H1 (cell line): ENCODE measurements at regions not wholly inside any gene's neighbourhood (a gene's known extent, or its start where the extent isn't known, plus 50 kb on each side); places are given as distances from the start of the nearest gene placed in this dataset.

Source experiments
- CTCF ChIA-PET: fragments of 300-600 bp; sonication (Branson Sonifier 250); formaldehyde crosslinking; loops from one replicate; lab custom pipeline; 2021; ENCODE audit not compliant: partially characterized antibody; lab: Charles Lee
- POLR2A ChIA-PET: fragments of 300-600 bp; sonication (Branson Sonifier 250); formaldehyde crosslinking; loops from one replicate; lab custom pipeline; 2021; ENCODE audit warnings: inconsistent platforms; ENCODE audit not compliant: partially characterized antibody; lab: Charles Lee
- DNase-seq, 2 experiments: peaks; one replicate each; pipeline versions ENCODE4 v3.0.0 to v3.0.0-alpha.2; 2010 to 2022; ENCODE audit warnings: low spot score in 2 of 2, low read depth in 1 of 2, mixed read lengths in 1 of 2
- FAIRE-seq: peaks from 2 replicates; lab custom pipeline; 2011; peaks lifted over from hg19 to GRCh38; lab: Jason Lieb, UNC
- H2AFZ ChIP-seq: 2 replicates; pipeline ENCODE4 v1.8.1; 2012; ENCODE audit warnings: low read length, inconsistent platforms
- H2AK5ac ChIP-seq: 2 replicates; pipeline ENCODE4 v1.6.1; 2013; ENCODE audit warnings: low read depth, low read length
- H2BK120ac ChIP-seq: replicated peaks from 2 replicates; pipeline ENCODE3; 2013; ENCODE audit warnings: low read depth, low read length, inconsistent platforms
- H2BK12ac ChIP-seq: 2 replicates; pipeline ENCODE4 v1.6.1; 2013; ENCODE audit warnings: low read depth, low read length
- H2BK15ac ChIP-seq: 2 replicates; pipeline ENCODE4 v1.6.1; 2013; ENCODE audit warnings: low read length
- H2BK20ac ChIP-seq: 2 replicates; pipeline ENCODE4 v1.6.1; 2013; ENCODE audit warnings: low read length
- H2BK5ac ChIP-seq: 2 replicates; pipeline ENCODE4 v1.6.1; 2013; ENCODE audit warnings: low read depth, low read length
- H3K14ac ChIP-seq: 2 replicates; pipeline ENCODE4 v1.6.1; 2013; ENCODE audit warnings: inconsistent platforms; ENCODE audit not compliant: insufficient read length
- H3K18ac ChIP-seq: 2 replicates; pipeline ENCODE4 v1.6.1; 2013; ENCODE audit warnings: low read length; ENCODE audit errors: extremely low read depth
- H3K23ac ChIP-seq: 2 replicates; pipeline ENCODE4 v1.6.1; 2013; ENCODE audit warnings: inconsistent platforms; ENCODE audit not compliant: insufficient read length
- H3K23me2 ChIP-seq: 2 replicates; pipeline ENCODE4 v1.6.1; 2013; ENCODE audit warnings: low read depth, low read length
- H3K27ac ChIP-seq: 2 replicates; pipeline ENCODE4 v1.6.1; 2011; ENCODE audit warnings: low read depth, low read length, inconsistent platforms
- H3K27me3 ChIP-seq, 4 experiments: replicated peaks in 1 of 4; 1 replicate in 1 of 4; 2 replicates in 3 of 4; pipeline versions ENCODE4 v1.6.1 to v1.8.1; 2011 to 2013; ENCODE audit warnings: low read length in 3 of 4, mild to moderate bottlenecking in 3 of 4, inconsistent platforms in 2 of 4, mixed read lengths in 2 of 4, moderate library complexity in 1 of 4; ENCODE audit not compliant: control insufficient read depth in 3 of 4, insufficient read depth in 3 of 4; ENCODE audit errors: extremely low read depth in 1 of 4
- H3K36me3 ChIP-seq, 4 experiments: 2 replicates each; pipeline versions ENCODE4 v1.6.1 to v1.8.1; 2011 to 2013; ENCODE audit warnings: mild to moderate bottlenecking in 4 of 4, low read length in 3 of 4, moderate library complexity in 2 of 4, control low read depth in 1 of 4, inconsistent platforms in 1 of 4; ENCODE audit not compliant: insufficient read depth in 4 of 4, control insufficient read depth in 2 of 4
- H3K4ac ChIP-seq: replicated peaks from 2 replicates; pipeline ENCODE3; 2013; ENCODE audit warnings: low read length, low read depth, mixed read lengths, inconsistent platforms; ENCODE audit not compliant: insufficient read length
- H3K4me1 ChIP-seq, 4 experiments: replicated peaks in 1 of 4; 1 replicate in 1 of 4; 2 replicates in 3 of 4; pipeline versions ENCODE4 v1.6.1 to v1.8.1; 2011 to 2013; ENCODE audit warnings: low read length in 3 of 4, inconsistent platforms in 2 of 4, mixed read lengths in 1 of 4; ENCODE audit not compliant: insufficient read depth in 4 of 4, control insufficient read depth in 3 of 4
- H3K4me2 ChIP-seq, 2 experiments: 2 replicates each; pipeline versions ENCODE4 v1.6.1 to v1.8.1; 2011 to 2013; ENCODE audit warnings: low read depth in 2 of 2, low read length in 2 of 2, control low read depth in 1 of 2, inconsistent platforms in 1 of 2, mild to moderate bottlenecking in 1 of 2; ENCODE audit not compliant: insufficient read depth in 1 of 2
- H3K4me3 ChIP-seq, 4 experiments: fragments of 200-600, 300-600 bp in 1 of 4; sonication (generic), shearing (Covaris generic), sonication (Bioruptor Twin) in 1 of 4; 2 replicates each; pipeline versions ENCODE4 v1.5.1 to v1.8.1; 2011 to 2016; ENCODE audit warnings: low read length in 4 of 4, low read depth in 3 of 4, control low read depth in 2 of 4, inconsistent platforms in 2 of 4, mild to moderate bottlenecking in 2 of 4, mixed read lengths in 1 of 4, moderate library complexity in 1 of 4; ENCODE audit not compliant: insufficient read depth in 2 of 4; ENCODE audit errors: extremely low read depth in 1 of 4
- H3K56ac ChIP-seq: replicated peaks from 2 replicates; pipeline ENCODE3; 2013; ENCODE audit warnings: low read depth, mild to moderate bottlenecking, mixed read lengths, low read length, inconsistent platforms; ENCODE audit not compliant: insufficient read length
- H3K79me1 ChIP-seq: 2 replicates; pipeline ENCODE4 v1.6.1; 2013; ENCODE audit warnings: low read depth, low read length, control low read depth
- H3K79me2 ChIP-seq, 2 experiments: 2 replicates each; pipeline versions ENCODE4 v1.6.1 to v1.8.1; 2012 to 2013; ENCODE audit warnings: low read length in 2 of 2, mild to moderate bottlenecking in 2 of 2, inconsistent platforms in 1 of 2; ENCODE audit not compliant: insufficient read depth in 2 of 2, control insufficient read depth in 1 of 2
- H3K9ac ChIP-seq, 4 experiments: replicated peaks in 1 of 4; 1 replicate in 1 of 4; 2 replicates in 3 of 4; pipeline versions ENCODE4 v1.6.1 to v1.8.1; 2011 to 2013; ENCODE audit warnings: low read depth in 3 of 4, low read length in 3 of 4, control low read depth in 2 of 4, mild to moderate bottlenecking in 2 of 4, moderate library complexity in 2 of 4, inconsistent platforms in 1 of 4; ENCODE audit errors: extremely low read depth in 1 of 4
- H3K9me3 ChIP-seq, 2 experiments: 2 replicates each; pipeline versions ENCODE4 v1.6.1 to v1.8.1; 2012 to 2013; ENCODE audit warnings: mild to moderate bottlenecking in 2 of 2, moderate library complexity in 2 of 2, control low read depth in 1 of 2, inconsistent platforms in 1 of 2, low read depth in 1 of 2, low read length in 1 of 2, mixed read lengths in 1 of 2; ENCODE audit not compliant: insufficient read depth in 2 of 2
- H4K20me1 ChIP-seq, 2 experiments: replicated peaks in 1 of 2; 2 replicates each; pipeline versions ENCODE3 to v1.8.1; 2011 to 2013; ENCODE audit warnings: inconsistent platforms in 2 of 2, low read length in 2 of 2, mild to moderate bottlenecking in 1 of 2; ENCODE audit not compliant: insufficient read depth in 2 of 2, control insufficient read depth in 1 of 2
- H4K5ac ChIP-seq: 2 replicates; pipeline ENCODE4 v1.6.1; 2013; ENCODE audit warnings: low read length, low read depth, mixed read lengths, inconsistent platforms; ENCODE audit not compliant: insufficient read length
- H4K8ac ChIP-seq: 2 replicates; pipeline ENCODE4 v1.8.0; 2013; ENCODE audit warnings: mild to moderate bottlenecking, moderate library complexity, low read length, inconsistent platforms; ENCODE audit not compliant: insufficient read depth; ENCODE audit errors: extremely low read depth
- H4K91ac ChIP-seq: replicated peaks from 2 replicates; pipeline ENCODE3; 2013; ENCODE audit warnings: low read length, mixed read lengths, inconsistent platforms; ENCODE audit not compliant: insufficient read length
- ASH2L ChIP-seq: fragments of 200-600, 300-600 bp; sonication (generic); IDR thresholded peaks from one replicate; pipeline ENCODE4 v1.7.1; 2017; ENCODE audit warnings: low read length
- CBX5 ChIP-seq: fragments of 300-800, 300-1000 bp; sonication (generic); IDR thresholded peaks from 2 replicates; pipeline ENCODE4 v1.7.1; 2016; ENCODE audit warnings: antibody characterized with exemption, low read length, low read depth
- CHD2 ChIP-seq: IDR thresholded peaks from 2 replicates; pipeline ENCODE4 v1.6.1; 2012; ENCODE audit warnings: low read length, improper control_type of control experiment
- CTBP2 ChIP-seq: IDR thresholded peaks from 2 replicates; pipeline ENCODE4 v1.7.0; 2011; ENCODE audit warnings: borderline replicate concordance, mild to moderate bottlenecking, moderate library complexity, mixed read lengths, low read length; ENCODE audit not compliant: insufficient read depth, insufficient read length
- EP300 ChIP-seq, 2 experiments: IDR thresholded peaks; 1 replicate in 1 of 2; 2 replicates in 1 of 2; pipeline ENCODE4 v1.6.1; 2011 to 2012; ENCODE audit warnings: low read depth in 2 of 2, low read length in 2 of 2, mild to moderate bottlenecking in 2 of 2, borderline replicate concordance in 1 of 2, inconsistent platforms in 1 of 2, moderate library complexity in 1 of 2
- HDAC2 ChIP-seq, 2 experiments: fragments of 300-600 bp in 1 of 2; sonication (generic) in 1 of 2; IDR thresholded peaks; 2 replicates each; pipeline ENCODE4 v1.6.1; 2011 to 2012; ENCODE audit warnings: low read depth in 2 of 2, low read length in 2 of 2, mild to moderate bottlenecking in 2 of 2, moderate library complexity in 2 of 2, borderline replicate concordance in 1 of 2, inconsistent platforms in 1 of 2
- POLR2AphosphoS5 ChIP-seq: IDR thresholded peaks from 2 replicates; pipeline ENCODE4 v1.6.1; 2011; ENCODE audit warnings: low read depth, low read length
- SIN3A ChIP-seq, 2 experiments: IDR thresholded peaks in 1 of 2; conservative IDR thresholded peaks in 1 of 2; 2 replicates each; pipeline ENCODE4 v1.6.1; 2011 to 2012; ENCODE audit warnings: low read length in 2 of 2, improper control_type of control experiment in 1 of 2, low read depth in 1 of 2, mild to moderate bottlenecking in 1 of 2
- SIRT6 ChIP-seq: IDR thresholded peaks from one replicate; pipeline ENCODE4 v1.7.1; 2012; ENCODE audit warnings: low read length, inconsistent platforms
- SIX5 ChIP-seq: IDR thresholded peaks from 2 replicates; pipeline ENCODE4 v1.6.1; 2011; ENCODE audit warnings: mild to moderate bottlenecking, low read depth, low read length
- SP2 ChIP-seq: IDR thresholded peaks from 2 replicates; pipeline ENCODE4 v1.6.1; 2012; ENCODE audit warnings: mild to moderate bottlenecking, low read length, inconsistent platforms
- TBP ChIP-seq: IDR thresholded peaks from 2 replicates; pipeline ENCODE4 v1.6.1; 2011; ENCODE audit warnings: low read depth, low read length, improper control_type of control experiment
- TEAD4 ChIP-seq: IDR thresholded peaks from 2 replicates; pipeline ENCODE4 v1.6.1; 2012; ENCODE audit warnings: low read depth, low read length, inconsistent platforms, mixed read lengths
- ZNF274 ChIP-seq: IDR thresholded peaks from 2 replicates; pipeline ENCODE4 v1.7.0; 2012; ENCODE audit warnings: low read length, borderline replicate concordance; ENCODE audit errors: extremely low read depth
- WGBS, 2 experiments: shearing (Covaris generic) in 1 of 2; methylation state at CpG; one replicate each; pipeline versions ENCODE4 v1.1.6 to v1.1.7; 2013 to 2015; ENCODE audit warnings: low lambda C conversion rate in 2 of 2, mixed read lengths in 2 of 2, inconsistent platforms in 1 of 2, low coverage in 1 of 2, missing lambda C conversion rate in 1 of 2; ENCODE audit not compliant: insufficient replicate concordance in 2 of 2, insufficient coverage in 1 of 2, insufficient read length in 1 of 2; ENCODE audit errors: extremely low coverage in 1 of 2, missing lambda C conversion rate in 1 of 2; 5-methylcytosine and 5-hydroxymethylcytosine counted together
- TF ChIP-seq, protein P1 (sequence below): IDR thresholded peaks from 2 replicates; pipeline ENCODE4 v1.6.1; 2011; ENCODE audit warnings: low read length, improper control_type of control experiment

DNA sequence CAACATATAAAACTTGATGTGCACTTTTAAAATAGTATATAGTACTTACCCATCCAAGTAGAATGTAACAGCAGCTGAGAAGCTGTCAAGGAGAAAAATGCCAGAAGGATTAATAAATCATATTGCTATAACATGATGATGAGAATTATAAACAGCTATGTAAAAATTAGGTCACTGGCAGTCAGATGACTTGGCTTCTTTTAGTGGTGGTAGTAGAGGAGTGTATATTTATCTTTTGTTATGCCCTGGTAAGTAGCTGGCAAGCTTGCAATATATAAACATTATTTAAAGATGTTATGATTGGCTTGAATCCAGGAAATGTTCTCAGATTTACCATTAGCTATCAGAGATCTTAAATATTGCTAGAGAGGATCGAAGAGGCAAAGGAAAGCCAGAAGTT is 471.0 kb upstream of the MGAT4C start:
- no peak overlapping the region for H2BK5ac ChIP-seq
- no peak overlapping the region for H2BK20ac ChIP-seq
- H3K4me2 ChIP-seq, result no peak overlapping the region
- H4K8ac ChIP-seq, result no peak overlapping the region
- no peaks in the 10 kb centered on the region for H3K23me2 ChIP-seq
- H3K79me1 ChIP-seq, result no peaks in the 10 kb centered on the region
- no peak overlapping the region for H4K91ac ChIP-seq
- H3K36me3 ChIP-seq, result no peaks in the 10 kb centered on the region
- no peak overlapping the region for H4K5ac ChIP-seq
- no peaks in the 10 kb centered on the region for H3K79me2 ChIP-seq
- H3K9ac ChIP-seq, result no peak overlapping the region
- no peak overlapping the region for H3K4ac ChIP-seq
- FAIRE-seq (no peak), DNase-seq (no peak)
- H2AK5ac ChIP-seq, result no peak overlapping the region
- ChIA-PET CTCF (no interaction called here), POLR2A (no interaction called here)
- no peaks in the 10 kb centered on the region for H3K4me1 ChIP-seq
- no peak overlapping the region for H3K18ac ChIP-seq
- H3K56ac ChIP-seq, result no peak overlapping the region
- H2BK12ac ChIP-seq, result no peak overlapping the region
- H3K14ac ChIP-seq, result no peak overlapping the region
- no peak overlapping the region for H3K4me3 ChIP-seq
- H2AFZ ChIP-seq, result no peak overlapping the region
- no peak overlapping the region for H2BK15ac ChIP-seq
- no peaks in the 10 kb centered on the region for H4K20me1 ChIP-seq
- no peak overlapping the region for H3K23ac ChIP-seq
- H3K27me3 ChIP-seq, result no peaks in the 10 kb centered on the region
- H2BK120ac ChIP-seq, result no peak overlapping the region
- no peaks in the 10 kb centered on the region for H3K9me3 ChIP-seq
- WGBS, 2 experiments, result 94% methylated on average over 1 of the region's 1 CpG; no CpG with 5 or more reads in 1 of the 2 experiments
- H3K27ac ChIP-seq, result no peak overlapping the region
- TF ChIP-seq EP300 (IDR thresholded peaks at IDR 0.05; ENCODE audit: borderline replicate concordance in 1 of 2, low read depth in 2 of 2, low read length in 2 of 2), result no peak
- TF ChIP-seq SP2, result no peak
- TF ChIP-seq TBP, result no peak
- TF ChIP-seq SIRT6, result no peak
- TF ChIP-seq SIN3A (conservative IDR thresholded peaks at IDR 0.05 in 1 of 2, IDR thresholded peaks at IDR 0.05 in 1 of 2; ENCODE audit: low read depth in 1 of 2, low read length in 2 of 2), result no peak
- TF ChIP-seq, protein P1, sequence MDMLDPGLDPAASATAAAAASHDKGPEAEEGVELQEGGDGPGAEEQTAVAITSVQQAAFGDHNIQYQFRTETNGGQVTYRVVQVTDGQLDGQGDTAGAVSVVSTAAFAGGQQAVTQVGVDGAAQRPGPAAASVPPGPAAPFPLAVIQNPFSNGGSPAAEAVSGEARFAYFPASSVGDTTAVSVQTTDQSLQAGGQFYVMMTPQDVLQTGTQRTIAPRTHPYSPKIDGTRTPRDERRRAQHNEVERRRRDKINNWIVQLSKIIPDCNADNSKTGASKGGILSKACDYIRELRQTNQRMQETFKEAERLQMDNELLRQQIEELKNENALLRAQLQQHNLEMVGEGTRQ, result no peak
- no peak for TF ChIP-seq CBX5
- no peak for TF ChIP-seq HDAC2 (IDR thresholded peaks at IDR 0.05; ENCODE audit: borderline replicate concordance in 1 of 2, low read depth in 2 of 2, low read length in 2 of 2)
- no peak for TF ChIP-seq CTBP2
- TF ChIP-seq ASH2L, result no peak
- no peak for TF ChIP-seq CHD2
- no peak for TF ChIP-seq POLR2AphosphoS5
- TF ChIP-seq TEAD4, result no peak
- TF ChIP-seq ZNF274, result no peak
- TF ChIP-seq SIX5, result no peak
